GM21360 (cell line): ENCODE measurements at regions not wholly inside any gene's neighbourhood (a gene's known extent, or its start where the extent isn't known, plus 50 kb on each side); places are given as distances from the start of the nearest gene placed in this dataset.
"Not testable (repeated sequence)": the region's sequence is repeated elsewhere in the genome, so short reads cannot be mapped to it uniquely, and the experiment has no call there.

ENCODE experiments used
- ATAC-seq: cut with Tn5 transposase; IDR thresholded peaks from one replicate; pipeline ENCODE4 v1.9.1; 2021; ENCODE audit warnings: mild to moderate bottlenecking, moderate library complexity; ENCODE audit not compliant: unreplicated experiment

GRCh38 chr17:53765609-53766008 lies 57.1 kb upstream of the KIF2B start:
- ATAC-seq, result no peak

- ATAC-seq, result no peak
These were observed 57.6 kb upstream of the KIF2B start for GRCh38 chr17:53765129-53765528.

GRCh38 chr17:53757559-53757958 lies 65.2 kb upstream of the KIF2B start:
- no peak for ATAC-seq

GRCh38 chr17:53757116-53757515 lies 65.6 kb upstream of the KIF2B start:
- not testable (repeated sequence) for ATAC-seq

- no peak for ATAC-seq
These were observed 73.5 kb upstream of the KIF2B start for GRCh38 chr17:53749178-53749577.

GRCh38 chr17:53748159-53748820 lies 74.4 kb upstream of the KIF2B start:
- not testable (repeated sequence) for ATAC-seq

GRCh38 chr17:53740312-53740711 lies 82.4 kb upstream of the KIF2B start:
- no peak for ATAC-seq

GRCh38 chr17:53736516-53737240 lies 86.0 kb upstream of the KIF2B start:
- ATAC-seq, result no peak

GRCh38 chr17:53724726-53725125 lies 98.0 kb upstream of the KIF2B start:
- ATAC-seq, result no peak

GRCh38 chr17:53722407-53722806 lies 100.3 kb upstream of the KIF2B start:
- ATAC-seq, result no peak

GRCh38 chr17:53721101-53721500 lies 101.6 kb upstream of the KIF2B start:
- no peak for ATAC-seq

- ATAC-seq, result no peak
These were observed 103.5 kb upstream of the KIF2B start for GRCh38 chr17:53719229-53719628.

GRCh38 chr17:53707566-53707965 lies 115.2 kb upstream of the KIF2B start:
- no peak for ATAC-seq

- ATAC-seq, result no peak
These were observed 126.4 kb upstream of the KIF2B start for GRCh38 chr17:53696286-53696685.

GRCh38 chr17:53687324-53687723 lies 135.4 kb upstream of the KIF2B start:
- no peak for ATAC-seq

GRCh38 chr17:53680745-53681144 lies 142.0 kb upstream of the KIF2B start:
- ATAC-seq, result no peak

GRCh38 chr17:53668854-53669253 lies 153.9 kb upstream of the KIF2B start:
- ATAC-seq, result no peak

- no peak for ATAC-seq
These were observed 160.1 kb upstream of the KIF2B start for GRCh38 chr17:53662608-53663007.

GRCh38 chr17:53659181-53659580 lies 163.5 kb upstream of the KIF2B start:
- ATAC-seq, result no peak

- no peak for ATAC-seq
These were observed 167.1 kb upstream of the KIF2B start for GRCh38 chr17:53655591-53655990.

- no peak for ATAC-seq
These were observed 173.5 kb upstream of the KIF2B start for GRCh38 chr17:53649201-53649600.

- no peak for ATAC-seq
These were observed 175.9 kb upstream of the KIF2B start for GRCh38 chr17:53646835-53647234.

GRCh38 chr17:53640808-53641207 lies 181.9 kb upstream of the KIF2B start:
- ATAC-seq, result no peak
